HCEC 1CT (cell line): ENCODE measurements at regions not wholly inside any gene's neighbourhood (a gene's known extent, or its start where the extent isn't known, plus 50 kb on each side); places are given as distances from the start of the nearest gene placed in this dataset.
A peak's percentile ranks its signal among the peaks of the same experiment; 100 is the strongest.

Source experiments
- DNase-seq: peaks from one replicate; pipeline ENCODE4 v3.0.0-alpha.2; 2017

- no peak for DNase-seq
Observed at GRCh38 chr13:59441596-59442280, 722.0 kb downstream of the DIAPH3 start.

- DNase-seq: no peak
Observed at GRCh38 chr13:59442461-59442860, 721.3 kb downstream of the DIAPH3 start.

- no peak for DNase-seq
Observed at GRCh38 chr13:59442944-59443486, 720.7 kb downstream of the DIAPH3 start.

GRCh38 chr13:59444210-59444857, 719.4 kb downstream of the DIAPH3 start:
- DNase-seq: no peak

GRCh38 chr13:59445812-59446211, 717.9 kb downstream of the DIAPH3 start:
- DNase-seq: no peak

GRCh38 chr13:59446391-59446790, 717.3 kb downstream of the DIAPH3 start:
- no peak for DNase-seq

GRCh38 chr13:59447031-59447430, 716.7 kb downstream of the DIAPH3 start:
- DNase-seq: no peak

GRCh38 chr13:59447846-59448620, 715.7 kb downstream of the DIAPH3 start:
- DNase-seq: no peak

- DNase-seq: no peak
Observed at GRCh38 chr13:59449750-59450149, 714.0 kb downstream of the DIAPH3 start.

GRCh38 chr13:59450229-59450628, 713.5 kb downstream of the DIAPH3 start:
- no peak for DNase-seq

- no peak for DNase-seq
Observed at GRCh38 chr13:59451236-59451635, 712.5 kb downstream of the DIAPH3 start.

- DNase-seq: no peak
Observed at GRCh38 chr13:59452189-59452890, 711.4 kb downstream of the DIAPH3 start.

GRCh38 chr13:59458908-59459579, 704.7 kb downstream of the DIAPH3 start:
- DNase-seq: peak; percentile 14

- DNase-seq: no peak
Observed at GRCh38 chr13:59459972-59460371, 703.8 kb downstream of the DIAPH3 start.

GRCh38 chr13:59461411-59461810, 702.3 kb downstream of the DIAPH3 start:
- DNase-seq: no peak

- no peak for DNase-seq
Observed at GRCh38 chr13:59463023-59463422, 700.7 kb downstream of the DIAPH3 start.

GRCh38 chr13:59464926-59465325, 698.8 kb downstream of the DIAPH3 start:
- no peak for DNase-seq

GRCh38 chr13:59468396-59468795, 695.3 kb downstream of the DIAPH3 start:
- DNase-seq: no peak

GRCh38 chr13:59471106-59471505, 692.6 kb downstream of the DIAPH3 start:
- DNase-seq: no peak

- no peak for DNase-seq
Observed at GRCh38 chr13:59472134-59472533, 691.6 kb downstream of the DIAPH3 start.

GRCh38 chr13:59474696-59475095, 689.0 kb downstream of the DIAPH3 start:
- DNase-seq: no peak

- no peak for DNase-seq
Observed at GRCh38 chr13:59475911-59476310, 687.8 kb downstream of the DIAPH3 start.
